Astrocyte (in vitro differentiated cells and primary cell): ENCODE measurements at regions not wholly inside any gene's neighbourhood (a gene's known extent, or its start where the extent isn't known, plus 50 kb on each side); places are given as distances from the start of the nearest gene placed in this dataset.

Experiments used
- CTCF ChIP-seq: IDR thresholded peaks from 2 replicates; pipeline ENCODE4 v1.5.1; 2011; ENCODE audit warnings: low read depth, mild to moderate bottlenecking, inconsistent platforms, low read length, moderate library complexity; ENCODE audit not compliant: insufficient read depth
- EZH2 ChIP-seq: IDR thresholded peaks from 2 replicates; pipeline ENCODE4 v1.6.1; 2012; ENCODE audit warnings: mild to moderate bottlenecking, low read length, inconsistent platforms; ENCODE audit not compliant: insufficient read depth

- TF ChIP-seq EZH2 (no peak), CTCF (no peak)
Observed at GRCh38 chr9:655875-656274, 185.6 kb upstream of the DMRT1 start.
